HG02678 (cell line): ENCODE measurements at regions not wholly inside any gene's neighbourhood (a gene's known extent, or its start where the extent isn't known, plus 50 kb on each side); places are given as distances from the start of the nearest gene placed in this dataset.

ENCODE experiments used
- ATAC-seq: cut with Tn5 transposase; IDR thresholded peaks from one replicate; pipeline ENCODE4 v1.9.1; 2021; ENCODE audit warnings: mild to moderate bottlenecking, moderate library complexity; ENCODE audit not compliant: unreplicated experiment

- no peak for ATAC-seq
Measured at GRCh38 chr9:89554307-89555035, 50.3 kb upstream of the GADD45G start.

DNA sequence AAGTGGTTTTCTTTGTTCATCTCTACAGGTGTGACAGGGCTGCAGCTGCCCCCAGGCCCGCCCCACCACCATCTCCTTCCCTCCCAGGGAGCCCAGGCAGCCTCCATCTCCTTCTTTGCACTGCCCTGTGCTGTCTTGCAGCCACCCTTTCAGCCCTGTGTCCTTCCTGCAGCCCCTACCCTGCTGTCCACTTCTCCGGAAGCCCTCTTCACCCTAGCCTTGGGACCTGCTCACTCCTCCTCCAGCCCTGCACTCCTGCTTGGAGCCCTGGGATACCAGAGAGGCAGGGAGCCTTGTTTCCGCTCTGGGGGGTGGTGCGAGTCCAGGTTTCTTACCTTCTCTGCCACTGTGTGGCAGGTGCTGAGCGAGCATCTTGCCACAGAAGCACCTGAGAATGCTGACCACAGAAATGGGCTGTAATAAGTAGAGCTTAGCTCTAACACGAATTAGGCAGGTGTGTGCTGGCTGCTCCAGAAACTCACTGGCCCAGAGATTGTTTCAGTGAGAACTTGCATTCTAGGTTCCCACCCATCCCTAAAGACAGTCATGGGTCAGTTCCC, 51.3 kb upstream of the GADD45G start:
- no peak for ATAC-seq

- no peak for ATAC-seq
Measured at GRCh38 chr9:89550346-89550927, 52.5 kb upstream of the SEMA4D start.

GRCh38 chr9:89549031-89549644, 51.2 kb upstream of the SEMA4D start:
- peak; percentile 92 for ATAC-seq

DNA sequence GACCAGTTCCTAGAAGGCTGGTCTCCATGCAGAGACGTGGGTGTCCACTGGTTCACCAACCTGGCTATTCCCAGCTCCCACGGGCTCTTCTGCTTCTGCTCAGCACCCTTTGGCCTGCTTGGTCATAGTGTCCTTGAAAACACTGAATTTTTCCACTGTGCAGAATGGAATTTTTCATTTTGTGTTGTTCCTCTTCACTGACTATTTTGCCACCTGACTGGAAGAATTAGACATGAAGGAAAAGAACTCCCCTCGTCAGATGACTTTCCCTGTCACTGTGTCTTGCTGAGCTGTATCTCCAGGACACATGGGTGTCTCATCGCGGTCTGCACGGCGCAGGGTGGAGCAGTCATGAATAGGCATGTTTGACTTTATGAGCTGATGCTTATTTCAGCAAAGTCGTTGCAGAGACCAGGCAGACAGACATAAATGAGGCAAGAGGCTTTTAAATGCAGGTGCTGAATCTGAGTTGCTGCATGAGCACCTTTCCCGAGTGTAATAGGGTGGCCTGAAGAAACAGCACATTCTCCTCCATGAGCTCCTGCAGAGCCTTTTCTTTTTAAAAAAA, 50.2 kb upstream of the SEMA4D start:
- no peak for ATAC-seq
